NCI-H345 treated with DMSO at 0.1 percent for 48 hours (cell line): ENCODE measurements at regions not wholly inside any gene's neighbourhood (a gene's known extent, or its start where the extent isn't known, plus 50 kb on each side); places are given as distances from the start of the nearest gene placed in this dataset.
A peak's percentile ranks its signal among the peaks of the same experiment; 100 is the strongest.

ENCODE experiments used
- DNase-seq: peaks from one replicate; lab custom pipeline; 2025; ENCODE audit not compliant: unreplicated experiment; lab: John Stamatoyannopoulos, UW

GRCh38 chr18:72692086-72692485 is 147.9 kb upstream of the CBLN2 start:
- DNase-seq: peak; percentile 63

DNA sequence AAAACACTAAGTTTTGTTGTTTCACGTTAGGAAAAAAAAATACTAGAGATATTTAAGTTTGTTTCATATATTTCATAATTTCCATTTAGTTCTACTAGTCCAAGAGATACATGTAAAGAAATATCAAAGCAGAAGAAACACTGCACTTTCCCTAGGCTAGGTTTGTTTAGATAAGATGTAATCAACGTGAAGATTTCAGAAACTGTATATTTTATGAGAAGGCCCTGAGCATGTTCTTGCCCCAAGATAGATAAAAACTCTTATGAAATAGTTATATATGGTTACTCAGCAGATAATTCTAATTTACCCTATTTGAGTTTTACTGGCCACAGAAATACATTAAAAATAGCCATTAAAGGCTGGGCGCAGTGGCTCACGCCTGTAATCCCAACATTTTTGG is 143.6 kb upstream of the CBLN2 start:
- DNase-seq: no peak

GRCh38 chr18:72675394-72675793 is 131.3 kb upstream of the CBLN2 start:
- no peak for DNase-seq

- DNase-seq: no peak
Observed at GRCh38 chr18:72674710-72675109, 130.6 kb upstream of the CBLN2 start.

DNA sequence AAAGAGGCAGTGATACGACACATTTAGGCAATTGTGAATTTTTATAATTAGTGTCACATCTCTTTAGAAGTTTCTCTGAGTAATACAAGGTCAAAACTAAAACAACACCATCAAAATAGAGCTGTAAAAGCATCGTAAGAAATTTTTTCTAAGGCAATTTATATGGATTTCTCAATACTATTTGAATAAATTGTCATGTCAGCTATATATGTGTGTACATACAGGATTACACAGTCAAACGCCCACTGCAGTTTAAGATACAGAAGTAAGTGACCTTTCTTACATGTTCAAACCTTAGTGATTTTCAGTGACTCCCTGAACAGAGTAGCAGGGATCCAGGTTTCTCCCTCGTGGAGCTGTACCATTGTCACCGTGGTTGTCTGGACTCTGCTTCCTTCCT is 129.1 kb upstream of the CBLN2 start:
- no peak for DNase-seq

- DNase-seq: peak; percentile 51
Observed at GRCh38 chr18:72672364-72673184, 128.4 kb upstream of the CBLN2 start.

- no peak for DNase-seq
Observed at GRCh38 chr18:72667932-72668331, 123.8 kb upstream of the CBLN2 start.

- no peak for DNase-seq
Observed at GRCh38 chr18:72652990-72653593, 109.0 kb upstream of the CBLN2 start.

GRCh38 chr18:72651033-72651432 is 106.9 kb upstream of the CBLN2 start:
- DNase-seq: no peak

GRCh38 chr18:72648481-72648960 is 104.4 kb upstream of the CBLN2 start:
- DNase-seq: no peak

- no peak for DNase-seq
Observed at GRCh38 chr18:72648079-72648478, 103.9 kb upstream of the CBLN2 start.

DNA sequence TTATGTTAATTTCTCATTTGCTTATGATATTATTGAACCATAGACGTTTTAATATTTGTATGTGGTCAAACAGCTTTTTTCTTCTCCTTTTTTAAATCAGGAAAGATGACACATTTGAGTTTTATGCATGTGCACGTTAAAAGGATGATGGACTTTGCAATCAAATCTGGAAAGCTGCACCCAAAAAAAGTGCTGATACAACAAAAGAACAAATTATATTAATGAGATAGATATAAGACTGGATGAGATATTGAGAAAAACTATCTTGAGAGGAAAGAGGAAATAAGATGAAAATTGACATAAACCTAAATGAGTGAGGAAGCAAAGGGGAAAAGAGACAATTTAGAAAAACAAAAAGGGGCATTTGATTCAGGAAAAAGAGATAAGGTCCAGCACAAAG is 96.4 kb upstream of the CBLN2 start:
- DNase-seq: no peak

DNA sequence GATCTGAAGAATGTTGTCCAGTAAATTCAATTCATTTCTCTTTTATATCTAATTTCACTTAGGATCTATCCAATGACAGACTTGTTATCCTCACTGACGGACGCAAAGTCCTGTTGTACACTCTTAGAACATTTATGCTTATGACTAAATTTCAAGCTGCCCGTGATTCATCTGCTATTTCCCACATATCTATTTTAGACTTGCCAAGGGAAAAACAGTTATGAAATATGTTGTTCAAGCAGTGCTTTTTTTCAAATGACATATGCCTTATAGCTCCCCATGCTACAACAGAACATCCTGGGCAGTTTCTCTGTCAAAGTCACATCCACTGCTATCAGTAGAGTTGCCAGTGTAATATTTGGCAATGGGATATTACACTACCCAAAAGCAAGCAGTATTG is 94.2 kb upstream of the CBLN2 start:
- DNase-seq: no peak

- no peak for DNase-seq
Observed at GRCh38 chr18:72637721-72638120, 93.6 kb upstream of the CBLN2 start.

DNA sequence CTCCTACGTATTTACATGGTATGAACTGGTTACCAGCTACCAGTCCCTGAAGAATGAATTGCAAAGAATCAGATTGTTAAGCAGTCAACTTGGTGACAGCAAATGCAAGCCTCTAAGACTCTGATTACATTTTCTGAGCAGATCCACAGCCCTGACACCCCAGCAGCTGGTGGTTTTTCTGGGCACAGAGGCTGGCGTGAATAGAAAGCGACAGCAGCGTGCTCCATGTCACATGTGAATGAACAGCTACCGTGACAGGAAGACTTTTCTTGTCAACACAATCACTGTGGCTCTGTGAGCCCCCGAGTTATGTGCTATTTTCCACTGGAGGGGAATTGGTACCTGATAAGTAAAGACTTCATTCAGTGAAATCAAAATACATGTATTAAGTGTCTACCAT is 93.2 kb upstream of the CBLN2 start:
- no peak for DNase-seq

GRCh38 chr18:72636611-72637010 is 92.5 kb upstream of the CBLN2 start:
- no peak for DNase-seq

DNA sequence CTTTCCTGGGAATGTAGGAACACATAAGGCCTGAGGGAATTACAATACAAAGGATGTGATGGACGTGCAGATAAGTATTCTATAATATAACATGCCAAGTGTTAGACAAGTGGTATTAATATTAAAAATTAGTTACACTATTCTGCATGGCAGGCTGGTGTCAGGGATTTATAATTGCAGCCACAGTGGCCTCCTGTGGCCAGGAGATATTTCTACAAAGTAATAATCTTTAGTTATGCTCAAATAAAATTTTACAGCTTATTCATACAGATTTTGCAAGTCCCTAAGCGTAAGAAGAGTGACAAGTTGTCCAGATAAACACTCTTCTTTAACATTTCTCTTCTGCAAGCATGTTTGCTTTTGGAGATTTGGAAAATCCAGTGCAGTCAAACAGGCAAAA is 90.4 kb upstream of the CBLN2 start:
- DNase-seq: no peak

GRCh38 chr18:72630991-72631390 is 86.8 kb upstream of the CBLN2 start:
- DNase-seq: no peak

DNA sequence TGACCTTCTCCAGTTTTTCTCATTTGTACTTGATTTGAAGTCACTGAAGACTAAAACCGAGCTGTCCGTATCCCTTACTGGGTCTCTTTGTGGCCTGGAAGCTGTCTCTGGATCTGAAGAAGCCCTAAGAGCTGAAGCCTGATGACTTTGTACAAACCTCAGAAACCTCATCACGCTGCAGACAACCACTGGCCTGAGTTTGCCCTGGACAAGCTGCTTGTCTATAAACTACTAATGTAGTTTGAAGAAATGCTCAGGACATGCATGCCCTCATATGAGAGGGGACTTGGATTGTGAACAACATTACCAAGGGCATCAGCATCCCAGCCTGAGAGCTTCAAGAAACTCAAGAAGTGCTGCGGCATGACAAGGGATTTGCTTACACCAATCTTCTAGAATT is 79.3 kb upstream of the CBLN2 start:
- DNase-seq: no peak

- DNase-seq: no peak
Observed at GRCh38 chr18:72613534-72613930, 69.4 kb upstream of the CBLN2 start.

GRCh38 chr18:72612894-72613533 is 68.9 kb upstream of the CBLN2 start:
- DNase-seq: no peak

- no peak for DNase-seq
Observed at GRCh38 chr18:72605376-72605775, 61.2 kb upstream of the CBLN2 start.
